HepG2 (cell line): ENCODE measurements at regions not wholly inside any gene's neighbourhood (a gene's known extent, or its start where the extent isn't known, plus 50 kb on each side); places are given as distances from the start of the nearest gene placed in this dataset.

ENCODE experiments used
- ATAC-seq: fragments of 200-7000 bp; cut with Tn5 transposase; 3 replicates; pipeline ENCODE4 v1.9.1; 2020; ENCODE audit warnings: mild to moderate bottlenecking, moderate library complexity
- BruUV-seq: library from RNA; stranded (reverse); fragments of 400-500 nt; replicated peaks from 2 replicates; lab custom pipeline; 2021; lab: Mats Ljungman, UMichigan
- CTCF ChIA-PET: fragments of 300-600 bp; formaldehyde crosslinking; extraction: SDS; loops from one replicate; lab custom pipeline; 2021; ENCODE audit warnings: low total read pairs, inconsistent platforms, low intra/inter-chr PET ratio; lab: Yijun Ruan, JAX
- POLR2A ChIA-PET: fragments of 350-600 bp; sonication (Branson Sonifier 250); formaldehyde crosslinking; loops from one replicate; lab custom pipeline; 2020; ENCODE audit warnings: antibody characterized with exemption, inconsistent platforms; lab: Yijun Ruan, JAX
- DNase-seq: peaks from one replicate; pipeline ENCODE4 v3.0.0-alpha.2; 2015; ENCODE audit warnings: low spot score
- FAIRE-seq: peaks from 3 replicates; lab custom pipeline; 2011; peaks lifted over from hg19 to GRCh38; lab: Jason Lieb, UNC
- H2AFZ ChIP-seq: one replicate; pipeline ENCODE4 v1.6.1; 2011; ENCODE audit warnings: low read length, inconsistent platforms
- H3K27ac ChIP-seq: fragments of 300-600 bp; 3 replicates; pipeline ENCODE4 v1.8.0; 2011; ENCODE audit warnings: mixed run types, mild to moderate bottlenecking, mixed read lengths, low read length, inconsistent platforms; ENCODE audit not compliant: insufficient read depth; ENCODE audit errors: extremely low read length
- H3K27me3 ChIP-seq, 2 experiments: fragments of 200-600 bp in 1 of 2; 2 replicates in 1 of 2; 3 replicates in 1 of 2; pipeline versions ENCODE4 v1.6.0 to v1.8.0; 2011; ENCODE audit warnings: low read length in 2 of 2, mild to moderate bottlenecking in 2 of 2, moderate library complexity in 2 of 2, inconsistent platforms in 1 of 2; ENCODE audit not compliant: insufficient read depth in 2 of 2, control insufficient read depth in 1 of 2
- H3K36me3 ChIP-seq, 2 experiments: fragments of 200-600 bp in 1 of 2; replicated peaks in 1 of 2; 2 replicates in 1 of 2; 3 replicates in 1 of 2; pipeline versions ENCODE4 v1.5.1 to v1.8.0; 2011; ENCODE audit warnings: low read length in 2 of 2, inconsistent platforms in 1 of 2; ENCODE audit not compliant: insufficient read depth in 2 of 2, control insufficient read depth in 1 of 2
- H3K4me1 ChIP-seq: 2 replicates; pipeline ENCODE4 v1.5.1; 2012; ENCODE audit warnings: low read length, inconsistent platforms; ENCODE audit not compliant: insufficient read depth
- H3K4me2 ChIP-seq: 2 replicates; pipeline ENCODE4 v1.6.0; 2011; ENCODE audit warnings: low read depth, low read length, inconsistent platforms
- H3K4me3 ChIP-seq, 3 experiments: fragments of 200-600 bp in 1 of 3; sonication (generic), shearing (Covaris generic) in 1 of 3; replicated peaks in 1 of 3; 2 replicates each; pipeline ENCODE4 v1.5.1; 2011 to 2016; ENCODE audit warnings: low read length in 3 of 3, inconsistent platforms in 2 of 3, low read depth in 2 of 3, mild to moderate bottlenecking in 2 of 3, control low read depth in 1 of 3, mixed read lengths in 1 of 3; ENCODE audit not compliant: insufficient read depth in 1 of 3
- H3K79me2 ChIP-seq: one replicate; pipeline ENCODE4 v1.6.1; 2011; ENCODE audit warnings: low read length, inconsistent platforms; ENCODE audit not compliant: insufficient read depth
- H3K9ac ChIP-seq: 2 replicates; pipeline ENCODE4 v1.6.0; 2011; ENCODE audit warnings: mild to moderate bottlenecking, low read depth, low read length, inconsistent platforms; ENCODE audit not compliant: insufficient read depth
- H3K9me3 ChIP-seq: 2 replicates; pipeline ENCODE4 v1.5.1; 2012; ENCODE audit warnings: mild to moderate bottlenecking, low read length
- H4K20me1 ChIP-seq: 2 replicates; pipeline ENCODE4 v1.6.0; 2011; ENCODE audit warnings: inconsistent platforms, mild to moderate bottlenecking, low read length, moderate library complexity; ENCODE audit not compliant: insufficient read depth
- FOXJ3 ChIP-seq: sonication (generic); formaldehyde crosslinking; IDR thresholded peaks from 2 replicates; pipeline ENCODE4 v1.4.0; 2020; ENCODE audit warnings: missing genetic modification reagents, mild to moderate bottlenecking, borderline replicate concordance
- LBX2 ChIP-seq: sonication (generic); formaldehyde crosslinking; IDR thresholded peaks from 2 replicates; pipeline ENCODE4 v1.5.0; 2020; ENCODE audit warnings: missing genetic modification reagents, mild to moderate bottlenecking, borderline replicate concordance
- NR0B2 ChIP-seq: sonication (generic); formaldehyde crosslinking; IDR thresholded peaks from 2 replicates; pipeline ENCODE4 v1.4.0; 2020; ENCODE audit warnings: mild to moderate bottlenecking, missing genetic modification reagents
- PAWR ChIP-seq: sonication (generic); formaldehyde crosslinking; IDR thresholded peaks from 2 replicates; pipeline ENCODE4 v1.4.0; 2020; ENCODE audit warnings: missing genetic modification reagents, mild to moderate bottlenecking, borderline replicate concordance
- PBX3 ChIP-seq: sonication (generic); formaldehyde crosslinking; IDR thresholded peaks from 2 replicates; pipeline ENCODE4 v1.8.1; 2023; ENCODE audit warnings: missing genetic modification reagents, inconsistent platforms, borderline replicate concordance
- POGK ChIP-seq: sonication (generic); formaldehyde crosslinking; conservative IDR thresholded peaks from 2 replicates; pipeline ENCODE4 v1.8.0; 2022; ENCODE audit warnings: mild to moderate bottlenecking, moderate library complexity, missing genetic modification reagents
- USF2 ChIP-seq, 2 experiments: sonication (generic) in 1 of 2; formaldehyde crosslinking in 1 of 2; IDR thresholded peaks; 2 replicates each; pipeline versions ENCODE4 v1.5.1 to v1.6.1; 2011 to 2020; ENCODE audit warnings: borderline replicate concordance in 1 of 2, low read depth in 1 of 2, low read length in 1 of 2, mild to moderate bottlenecking in 1 of 2, missing genetic modification reagents in 1 of 2, moderate library complexity in 1 of 2
- ZNF614 ChIP-seq: IDR thresholded peaks from 2 replicates; pipeline ENCODE4 v1.6.1; 2018; ENCODE audit warnings: missing biosample characterization, missing genetic modification reagents, inconsistent platforms, borderline replicate concordance
- ZNF782 ChIP-seq: sonication (generic); formaldehyde crosslinking; IDR thresholded peaks from 2 replicates; pipeline ENCODE4 v1.4.0; 2020; ENCODE audit warnings: missing genetic modification reagents, mild to moderate bottlenecking, borderline replicate concordance
- ZSCAN31 ChIP-seq: sonication (generic); formaldehyde crosslinking; IDR thresholded peaks from 2 replicates; pipeline ENCODE4 v1.5.0; 2020; ENCODE audit warnings: low read depth, mild to moderate bottlenecking, missing genetic modification reagents
- WGBS: methylation state at CpG from one replicate; pipeline ENCODE4 v1.1.6; 2017; ENCODE audit warnings: low lambda C conversion rate; 5-methylcytosine and 5-hydroxymethylcytosine counted together
- in situ Hi-C: cut with HindIII; loops from 2 replicates; pipeline ENCODE4 v1.10.0; 2017; ENCODE audit warnings: low pct_unique_long_range_greater_than_20kb; ENCODE audit not compliant: extremely low pct_ligation_motif_present
- intact Hi-C: fragments of 100-400 bp; cut with micrococcal nuclease; formaldehyde crosslinking; loops from one replicate; pipeline ENCODE4 v1.10.0; 2022; ENCODE audit not compliant: unreplicated experiment

- no peak overlapping the region for H3K4me3 ChIP-seq
- ChIA-PET POLR2A (no interaction called here), CTCF (no interaction called here)
- peaks cover 28% of the 10 kb centered on the region for H3K4me1 ChIP-seq
- H3K79me2 ChIP-seq: no peaks in the 10 kb centered on the region
- intact Hi-C loops (no loop called here), in situ Hi-C loops (no loop called here)
- 14% methylated on average over 3 of the region's 3 CpGs for WGBS
- no peak overlapping the region for H2AFZ ChIP-seq
- ATAC-seq (no peak), FAIRE-seq (no peak), DNase-seq (no peak)
- no peaks in the 10 kb centered on the region for H3K36me3 ChIP-seq
- no TSS peak for BruUV-seq
- no peaks in the 10 kb centered on the region for H3K27me3 ChIP-seq
- no peak overlapping the region for H3K4me2 ChIP-seq
- no peaks in the 10 kb centered on the region for H4K20me1 ChIP-seq
- no peak overlapping the region for H3K27ac ChIP-seq
- no peaks in the 10 kb centered on the region for H3K9me3 ChIP-seq
- H3K9ac ChIP-seq: no peak overlapping the region
- TF ChIP-seq FOXJ3 (CRISPR knock-in tag): no peak
- TF ChIP-seq USF2 (IDR thresholded peaks at IDR 0.05; ENCODE audit: low read depth, low read length): peak; percentile 20; the same call in 1 of the 2 replicates
- TF ChIP-seq USF2 (CRISPR knock-in tag; IDR thresholded peaks at IDR 0.05; ENCODE audit: borderline replicate concordance): no peak
Observed at GRCh38 chr1:244962130-244962529, 97.8 kb upstream of the HNRNPU start.

- Histone ChIP-seq H2AFZ (no peak overlapping the region), H3K4me1 (peaks cover 28% of the 10 kb centered on the region), H3K27ac (no peak overlapping the region), H3K36me3 (no peaks in the 10 kb centered on the region), H3K9me3 (no peaks in the 10 kb centered on the region), H3K79me2 (no peaks in the 10 kb centered on the region), H4K20me1 (no peaks in the 10 kb centered on the region), H3K4me3 (no peak overlapping the region), H3K4me2 (no peak overlapping the region; the same call in 1 of the 2 replicates), H3K27me3 (no peaks in the 10 kb centered on the region), H3K9ac (no peak overlapping the region)
- BruUV-seq: no TSS peak
- ChIA-PET CTCF (no interaction called here), POLR2A (no interaction called here)
- FAIRE-seq (no peak), ATAC-seq (peak; percentile 35; the same call in 1 of the 3 replicates), DNase-seq (no peak)
- 58% methylated on average over 4 of the region's 4 CpGs for WGBS
- in situ Hi-C loops (no loop called here), intact Hi-C loops (no loop called here)
- TF ChIP-seq POGK (no peak), LBX2 (no peak), PBX3 (no peak), ZNF614 (CRISPR knock-in tag) (no peak), NR0B2 (no peak), PAWR (no peak), ZNF782 (CRISPR knock-in tag) (no peak), ZSCAN31 (CRISPR knock-in tag) (no peak)
Observed at GRCh38 chr1:244960904-244961303, 96.6 kb upstream of the HNRNPU start.
